Activated CD8-positive, alpha-beta memory T cell treated with anti-CD3 and anti-CD28 coated beads, Interleukin-2, amount 10 ng/mL, durations not matched to agents 7 days and 5 days (primary cell): ENCODE measurements at regions not wholly inside any gene's neighbourhood (a gene's known extent, or its start where the extent isn't known, plus 50 kb on each side); places are given as distances from the start of the nearest gene placed in this dataset.

Experiments used
- ATAC-seq: fragments of 150-1000 bp; cut with Tn5 transposase; one replicate; pipeline ENCODE4 v1.10.0; 2021; ENCODE audit warnings: moderate library complexity
- CTCF ChIA-PET: fragments of 350-600 bp; sonication (Branson Sonifier 250); formaldehyde crosslinking; loops from one replicate; lab custom pipeline; 2021; ENCODE audit warnings: antibody characterized with exemption; lab: Charles Lee
- DNase-seq: peaks from one replicate; pipeline ENCODE4 v3.0.0-alpha.2; 2020
- H3K27ac Mint-ChIP-seq: one replicate; pipeline ENCODE4 v1.8.0; 2021; ENCODE audit warnings: mild to moderate bottlenecking, mixed read lengths
- H3K27me3 Mint-ChIP-seq: one replicate; pipeline ENCODE4 v1.8.0; 2021; ENCODE audit warnings: mixed read lengths
- H3K36me3 Mint-ChIP-seq: one replicate; pipeline ENCODE4 v1.8.0; 2021; ENCODE audit warnings: mild to moderate bottlenecking, mixed read lengths
- H3K4me1 Mint-ChIP-seq: one replicate; pipeline ENCODE4 v1.8.0; 2021; ENCODE audit warnings: mixed read lengths
- H3K4me3 Mint-ChIP-seq: one replicate; pipeline ENCODE4 v1.8.0; 2021; ENCODE audit warnings: mild to moderate bottlenecking, moderate library complexity, mixed read lengths
- H3K9me3 Mint-ChIP-seq: one replicate; pipeline ENCODE4 v1.8.0; 2022; ENCODE audit warnings: low read depth, mixed read lengths

DNA sequence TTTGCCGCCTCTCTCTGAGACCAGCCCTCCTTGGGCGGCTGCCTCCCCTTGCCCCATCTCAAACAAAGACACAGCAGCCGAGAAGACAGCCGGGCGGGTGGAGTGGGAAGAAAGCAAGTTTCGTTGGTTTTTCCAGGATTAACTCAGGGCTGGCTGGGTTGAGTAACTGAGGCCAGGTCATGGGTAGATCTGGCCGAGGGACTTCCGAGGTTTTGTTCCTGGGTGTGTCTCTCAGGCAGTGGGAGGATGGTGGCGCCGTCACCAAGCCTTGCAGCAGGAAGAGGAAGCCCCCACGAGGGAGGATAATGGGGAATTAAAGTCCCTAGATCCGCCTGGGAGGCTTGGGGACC is 167.2 kb downstream of the TTLL2 start:
- CTCF ChIA-PET: no interaction called here
- peaks cover 2% of the 10 kb centered on the region for H3K27me3 Mint-ChIP-seq

DNA sequence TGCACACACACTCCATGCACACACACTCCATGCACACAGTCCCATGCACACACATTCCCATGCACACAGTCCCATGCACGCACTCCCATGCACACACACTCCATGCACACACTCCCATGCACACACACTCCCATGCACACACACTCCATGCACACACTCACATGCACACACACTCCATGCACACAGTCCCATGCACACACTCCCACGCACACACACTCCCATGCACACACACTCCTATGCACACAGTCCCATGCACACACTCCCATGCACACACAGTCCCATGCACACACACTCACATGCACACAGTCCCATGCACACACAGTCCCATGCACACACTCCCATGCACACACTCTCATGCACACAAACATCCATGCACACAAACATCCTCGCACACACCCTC is 168.4 kb downstream of the TTLL2 start:
- no peak overlapping the region for H3K27ac Mint-ChIP-seq
- H3K4me3 Mint-ChIP-seq: no peak overlapping the region
- ATAC-seq (no peak), DNase-seq (no peak)
- H3K36me3 Mint-ChIP-seq: no peaks in the 10 kb centered on the region
- no peaks in the 10 kb centered on the region for H3K27me3 Mint-ChIP-seq
- CTCF ChIA-PET: no interaction called here
- no peaks in the 10 kb centered on the region for H3K4me1 Mint-ChIP-seq
- peaks cover 3% of the 10 kb centered on the region for H3K9me3 Mint-ChIP-seq

More for the DNA sequence above, 167.2 kb downstream of the TTLL2 start:
- Mint-ChIP-seq H3K36me3 (no peaks in the 10 kb centered on the region), H3K4me1 (no peaks in the 10 kb centered on the region), H3K27ac (no peak overlapping the region), H3K9me3 (peaks cover 3% of the 10 kb centered on the region), H3K4me3 (no peak overlapping the region)
- DNase-seq (no peak), ATAC-seq (no peak)

DNA sequence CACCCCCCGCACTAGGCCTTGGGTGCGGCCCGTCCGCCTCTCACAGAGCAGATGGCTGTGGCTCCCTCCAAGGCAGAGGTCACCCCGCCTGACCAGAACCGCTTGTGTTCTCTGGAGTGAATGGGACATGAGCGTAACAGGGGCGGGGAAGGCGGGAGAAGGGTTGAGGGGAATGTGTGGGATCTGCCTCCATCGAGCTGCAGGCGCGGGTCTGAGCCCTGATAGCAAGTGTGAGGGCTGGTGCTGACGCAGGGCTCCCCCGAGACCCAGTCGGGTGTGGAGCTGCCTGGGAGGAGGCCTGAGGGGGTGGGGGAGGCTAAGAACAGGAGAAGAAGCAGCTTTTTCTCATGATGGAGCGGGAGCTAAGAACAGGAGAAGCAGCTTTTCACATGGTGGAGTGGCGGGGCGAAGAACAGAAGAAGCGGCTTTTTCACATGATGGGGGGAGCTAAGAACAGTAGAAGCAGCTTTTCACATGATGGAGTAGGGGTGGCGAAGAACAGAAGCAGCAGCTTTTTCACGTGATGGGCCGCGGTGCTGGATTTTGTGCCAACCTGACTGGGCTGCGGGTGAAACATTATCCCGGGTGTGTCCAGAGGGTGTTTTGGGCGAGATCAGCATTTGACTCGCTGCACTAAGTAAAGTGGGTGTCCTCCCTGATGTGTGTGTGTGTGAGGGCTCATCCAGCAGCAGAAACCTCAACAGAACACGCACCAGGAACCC is 169.3 kb downstream of the TTLL2 start:
- Mint-ChIP-seq H3K36me3 (no peaks in the 10 kb centered on the region), H3K4me1 (no peaks in the 10 kb centered on the region), H3K4me3 (no peak overlapping the region), H3K27ac (no peak overlapping the region), H3K9me3 (peaks cover 3% of the 10 kb centered on the region), H3K27me3 (no peaks in the 10 kb centered on the region)
- no peak for DNase-seq
- ATAC-seq: no peak
- CTCF ChIA-PET: no interaction called here

DNA sequence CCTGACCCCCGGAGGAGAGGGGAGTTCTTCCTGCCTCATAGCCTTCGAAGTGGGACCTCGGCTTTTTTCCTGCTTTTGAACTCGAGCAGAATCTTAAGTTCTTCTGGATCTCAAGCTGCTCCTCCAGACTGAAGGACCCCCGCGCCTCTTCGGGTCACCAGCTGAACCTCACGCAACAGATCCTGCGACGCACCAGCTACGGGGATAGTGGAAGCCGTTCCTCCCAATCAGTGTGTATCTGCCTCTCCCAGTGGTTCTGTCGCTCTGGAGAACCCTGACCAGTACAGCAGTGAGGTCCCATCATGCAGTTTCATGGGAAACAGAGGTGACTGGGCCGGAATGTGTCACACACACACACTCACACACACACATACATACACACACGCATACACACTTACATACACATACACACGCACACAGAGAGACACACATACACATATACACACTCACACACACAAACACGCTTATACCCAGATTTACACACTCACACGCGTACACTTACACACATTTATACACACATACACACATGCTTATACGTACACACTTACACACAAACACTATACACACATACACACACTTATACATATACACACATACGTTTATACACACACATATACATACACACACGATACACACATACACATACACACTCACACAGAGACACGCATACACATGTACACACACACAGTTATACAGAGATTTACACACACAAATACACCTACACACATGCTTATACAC is 170.0 kb downstream of the TTLL2 start:
- Mint-ChIP-seq H3K36me3 (no peaks in the 10 kb centered on the region), H3K4me3 (no peak overlapping the region), H3K27me3 (no peaks in the 10 kb centered on the region), H3K4me1 (no peaks in the 10 kb centered on the region), H3K9me3 (peaks cover 3% of the 10 kb centered on the region), H3K27ac (no peak overlapping the region)
- CTCF ChIA-PET: interaction anchor here (1.2 kb wide), 1 partner anchor 8 kb away, joined by 4 read pairs; no protein-coding TSS in a partner anchor
- DNase-seq (no peak), ATAC-seq (no peak)

GRCh38 chr6:167495506-167496401 is 170.9 kb downstream of the TTLL2 start:
- no peak overlapping the region for H3K27ac Mint-ChIP-seq
- H3K4me1 Mint-ChIP-seq: no peaks in the 10 kb centered on the region
- DNase-seq: no peak
- CTCF ChIA-PET: interaction anchor here (0.7 to 1.2 kb wide), 2 partner anchors 9 to 259 kb away, joined by 3 to 4 read pairs; no protein-coding TSS in a partner anchor
- ATAC-seq: no peak
- H3K4me3 Mint-ChIP-seq: no peak overlapping the region
- H3K36me3 Mint-ChIP-seq: no peaks in the 10 kb centered on the region
- no peaks in the 10 kb centered on the region for H3K27me3 Mint-ChIP-seq
- peaks cover 3% of the 10 kb centered on the region for H3K9me3 Mint-ChIP-seq

GRCh38 chr6:167496707-167497106 is 171.8 kb downstream of the TTLL2 start:
- H3K4me3 Mint-ChIP-seq: no peak overlapping the region
- no peaks in the 10 kb centered on the region for H3K36me3 Mint-ChIP-seq
- no peaks in the 10 kb centered on the region for H3K4me1 Mint-ChIP-seq
- H3K9me3 Mint-ChIP-seq: peaks cover 3% of the 10 kb centered on the region
- H3K27me3 Mint-ChIP-seq: no peaks in the 10 kb centered on the region
- ATAC-seq (no peak), DNase-seq (no peak)
- CTCF ChIA-PET: no interaction called here
- H3K27ac Mint-ChIP-seq: no peak overlapping the region

DNA sequence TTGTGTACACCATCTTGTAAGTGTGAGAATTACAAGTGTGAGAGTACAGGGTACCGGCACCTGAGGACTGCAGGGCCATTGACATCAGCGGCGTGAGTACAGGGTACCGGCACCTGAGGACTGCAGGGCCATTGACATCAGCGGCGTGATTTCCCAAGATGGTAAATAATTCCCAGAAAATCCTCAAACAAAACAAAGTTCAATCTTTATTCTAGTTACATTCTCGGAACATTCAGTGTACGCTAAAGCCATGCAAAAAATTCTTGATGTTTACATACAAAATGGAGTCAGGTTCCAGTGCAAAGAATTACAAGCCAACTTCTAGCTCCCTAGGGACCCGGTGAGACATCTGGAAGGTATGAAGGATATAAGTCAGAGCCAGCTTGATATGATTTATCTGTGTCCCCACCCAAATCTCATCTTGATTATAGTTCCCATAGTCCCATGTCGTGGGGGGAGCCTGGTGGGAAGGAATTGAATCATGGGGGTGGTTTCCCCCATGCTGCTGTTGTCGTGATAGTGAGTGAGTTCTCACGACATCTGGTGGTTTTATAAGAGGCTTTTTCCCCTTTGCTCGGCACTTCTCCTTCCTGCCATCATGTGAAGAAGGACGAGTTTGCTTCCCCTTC is 172.7 kb downstream of the TTLL2 start:
- Mint-ChIP-seq H3K36me3 (no peaks in the 10 kb centered on the region), H3K27me3 (no peaks in the 10 kb centered on the region), H3K4me3 (no peak overlapping the region), H3K9me3 (peaks cover 3% of the 10 kb centered on the region), H3K27ac (no peak overlapping the region), H3K4me1 (no peaks in the 10 kb centered on the region)
- ATAC-seq (no peak), DNase-seq (no peak)
- CTCF ChIA-PET: no interaction called here

GRCh38 chr6:167499161-167499660 is 174.3 kb downstream of the TTLL2 start:
- Mint-ChIP-seq H3K9me3 (peaks cover 3% of the 10 kb centered on the region), H3K36me3 (no peaks in the 10 kb centered on the region), H3K27ac (no peak overlapping the region), H3K4me3 (no peak overlapping the region), H3K27me3 (no peaks in the 10 kb centered on the region), H3K4me1 (no peaks in the 10 kb centered on the region)
- no peak for DNase-seq
- CTCF ChIA-PET: no interaction called here
- no peak for ATAC-seq

- Mint-ChIP-seq H3K4me1 (no peaks in the 10 kb centered on the region), H3K36me3 (no peaks in the 10 kb centered on the region), H3K27me3 (no peaks in the 10 kb centered on the region), H3K4me3 (no peak overlapping the region), H3K9me3 (no peaks in the 10 kb centered on the region), H3K27ac (no peak overlapping the region)
- CTCF ChIA-PET: no interaction called here
- no peak for ATAC-seq
- no peak for DNase-seq
Observed at GRCh38 chr6:167500961-167501360, 176.1 kb downstream of the TTLL2 start.

DNA sequence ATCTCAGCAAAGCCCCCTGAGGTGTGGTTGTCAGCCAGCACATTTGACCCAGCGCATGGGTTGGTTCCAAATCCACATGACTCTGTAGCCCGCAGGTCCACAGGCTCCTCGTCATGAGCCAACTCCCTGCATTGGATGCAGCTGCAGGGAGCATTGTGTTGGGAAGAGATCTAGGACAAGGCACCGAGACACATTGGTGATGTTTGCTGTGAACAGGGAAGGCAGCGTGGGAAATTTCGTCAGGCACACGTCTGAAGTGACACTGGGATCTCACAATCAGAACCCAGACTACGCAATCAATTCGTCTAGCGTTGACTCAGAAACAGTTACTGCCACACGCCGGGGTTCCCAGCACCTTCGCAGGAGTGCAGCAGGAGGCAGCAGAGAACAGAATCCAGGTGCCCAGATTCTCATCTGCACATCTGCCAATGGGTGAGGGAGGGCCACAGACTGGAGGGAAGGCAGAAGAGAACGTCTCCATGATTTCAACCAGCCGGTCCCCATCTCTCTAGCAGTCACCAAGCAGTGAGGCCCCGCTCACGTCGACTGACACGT is 177.0 kb downstream of the TTLL2 start:
- Mint-ChIP-seq H3K27me3 (no peaks in the 10 kb centered on the region), H3K27ac (no peak overlapping the region), H3K9me3 (no peaks in the 10 kb centered on the region), H3K4me1 (no peaks in the 10 kb centered on the region), H3K4me3 (no peak overlapping the region), H3K36me3 (no peaks in the 10 kb centered on the region)
- CTCF ChIA-PET: no interaction called here
- DNase-seq (no peak), ATAC-seq (no peak)

GRCh38 chr6:167502471-167502870 is 177.6 kb downstream of the TTLL2 start:
- H3K4me3 Mint-ChIP-seq: no peak overlapping the region
- DNase-seq (no peak), ATAC-seq (no peak)
- CTCF ChIA-PET: no interaction called here
- H3K36me3 Mint-ChIP-seq: no peaks in the 10 kb centered on the region
- no peak overlapping the region for H3K27ac Mint-ChIP-seq
- H3K4me1 Mint-ChIP-seq: no peaks in the 10 kb centered on the region
- no peaks in the 10 kb centered on the region for H3K9me3 Mint-ChIP-seq
- H3K27me3 Mint-ChIP-seq: no peaks in the 10 kb centered on the region

GRCh38 chr6:167504385-167504961 is 179.6 kb downstream of the TTLL2 start:
- CTCF ChIA-PET: no interaction called here
- Mint-ChIP-seq H3K27me3 (no peaks in the 10 kb centered on the region), H3K36me3 (no peaks in the 10 kb centered on the region), H3K27ac (no peak overlapping the region), H3K4me1 (no peaks in the 10 kb centered on the region), H3K9me3 (no peaks in the 10 kb centered on the region), H3K4me3 (no peak overlapping the region)
- ATAC-seq: no peak
- DNase-seq: no peak
